NCI-H1694 treated with DMSO at 0.1 percent for 48 hours (cell line): ENCODE measurements at regions not wholly inside any gene's neighbourhood (a gene's known extent, or its start where the extent isn't known, plus 50 kb on each side); places are given as distances from the start of the nearest gene placed in this dataset.
"Not testable (repeated sequence)": the region's sequence is repeated elsewhere in the genome, so short reads cannot be mapped to it uniquely, and the experiment has no call there.

Source experiments
- DNase-seq: peaks from one replicate; lab custom pipeline; 2025; lab: John Stamatoyannopoulos, UW

DNA sequence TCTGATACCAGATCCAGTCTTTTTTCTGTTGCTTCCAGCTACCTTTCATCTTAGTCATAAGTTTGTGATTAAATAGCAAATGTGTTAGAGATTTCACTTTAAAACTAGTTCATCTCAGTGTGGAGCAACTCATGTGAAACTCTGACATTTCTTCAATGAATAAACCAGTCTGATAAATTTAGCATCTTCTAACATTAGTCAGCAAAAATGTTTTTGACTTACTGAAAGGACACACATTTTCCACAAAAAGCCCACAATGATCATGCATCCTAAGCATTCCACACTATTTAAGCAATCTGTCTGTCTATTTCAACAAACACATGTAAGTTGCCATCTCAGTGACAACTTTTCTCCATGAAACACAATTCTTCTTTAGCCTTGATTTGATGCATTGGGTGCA, 222.2 kb upstream of the SLC35B3 start:
- DNase-seq, result no peak

DNA sequence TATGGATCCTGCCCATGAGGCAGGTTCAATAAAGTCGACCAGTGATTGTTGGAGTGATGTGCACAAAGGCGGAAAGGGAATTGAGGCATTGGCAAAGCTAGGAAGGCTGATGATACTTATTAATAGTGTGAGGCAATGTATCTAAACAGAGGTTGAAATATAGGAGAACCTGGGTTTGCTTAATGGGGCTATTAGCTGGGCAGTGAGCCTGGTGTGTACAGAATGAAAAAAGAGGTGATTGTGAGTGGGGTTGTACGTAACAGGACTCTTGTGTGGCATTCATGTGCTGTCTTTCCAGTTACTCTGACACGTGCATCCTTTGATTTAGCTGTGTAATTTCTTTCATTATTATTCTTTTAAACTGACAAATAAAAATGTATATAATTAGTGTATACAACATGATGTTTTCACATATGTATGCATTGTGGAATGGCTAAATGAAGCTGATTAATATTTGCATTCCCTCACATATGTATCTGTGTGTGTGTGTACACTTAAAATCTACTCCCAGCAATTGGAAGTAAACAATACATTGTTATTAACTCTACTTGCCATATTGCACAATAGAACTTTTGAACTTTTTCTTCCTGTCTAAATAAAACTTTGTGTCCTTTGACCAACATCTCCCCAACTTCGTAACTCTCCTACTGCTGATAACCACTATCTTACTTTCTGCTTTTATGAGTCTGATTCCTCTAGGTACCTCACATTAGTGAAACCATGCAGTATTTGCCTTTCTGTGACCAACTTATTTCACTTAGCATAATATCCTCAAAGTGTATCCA, 220.5 kb upstream of the SLC35B3 start:
- no peak for DNase-seq

DNA sequence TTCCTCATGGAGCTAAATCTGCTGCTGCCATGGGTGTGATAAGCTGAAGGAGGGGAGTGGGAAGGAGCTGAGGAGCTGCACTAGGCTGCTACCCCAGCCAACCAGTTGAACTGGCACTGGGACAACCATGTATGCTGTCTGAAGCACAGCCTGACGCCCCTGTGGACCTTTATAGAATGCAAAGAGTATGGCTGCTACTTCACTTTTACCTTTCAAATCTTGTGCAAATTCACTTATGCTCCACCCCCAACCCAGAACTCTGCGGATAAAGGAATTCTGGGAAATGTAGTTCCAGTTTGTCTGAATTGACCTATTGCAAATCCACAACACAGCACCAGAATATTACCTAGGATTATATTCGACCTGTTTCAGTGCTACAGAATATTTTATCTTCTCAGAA, 217.4 kb upstream of the SLC35B3 start:
- no peak for DNase-seq

GRCh38 chr6:8651998-8652397, 216.7 kb upstream of the SLC35B3 start:
- no peak for DNase-seq

DNA sequence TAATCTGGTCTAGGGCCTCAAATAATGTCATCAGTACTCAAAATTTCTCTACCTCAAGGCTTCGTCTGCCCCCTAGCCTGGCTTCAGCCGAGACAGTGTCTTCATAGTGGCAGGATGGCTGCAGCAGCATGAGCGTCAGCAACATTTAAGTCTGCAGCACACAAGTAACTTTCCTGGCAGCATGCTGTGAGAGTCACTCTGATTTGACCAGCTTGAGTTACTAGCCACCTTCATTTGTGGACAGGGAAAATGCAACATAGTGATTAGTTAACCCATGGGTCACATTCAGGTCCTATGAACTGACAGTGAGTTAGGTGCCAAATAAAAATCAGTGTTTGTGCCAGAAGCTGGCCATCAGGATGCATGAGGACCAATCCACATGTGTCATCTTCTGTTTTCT, 209.9 kb upstream of the SLC35B3 start:
- DNase-seq, result no peak

- no peak for DNase-seq
Measured at GRCh38 chr6:8644306-8644705, 209.0 kb upstream of the SLC35B3 start.

DNA sequence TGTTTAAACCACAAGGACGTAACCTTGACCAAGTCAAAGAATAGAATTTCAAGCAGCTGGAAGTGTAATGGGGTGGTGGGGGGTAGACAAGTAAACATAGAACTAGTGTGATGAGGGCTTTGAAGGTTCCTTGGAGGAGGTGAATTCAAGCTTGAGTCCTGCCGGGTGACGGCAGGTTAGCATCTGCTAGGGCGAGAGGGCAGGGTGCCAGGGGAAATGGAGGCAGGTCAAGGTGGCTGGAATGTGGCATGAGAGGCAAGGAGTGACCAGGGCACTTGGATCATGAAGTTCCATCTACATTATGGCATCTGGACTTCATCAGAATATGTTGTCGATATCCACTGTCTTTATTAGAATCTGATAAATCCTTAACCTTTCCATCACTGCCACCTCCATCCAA, 207.5 kb upstream of the SLC35B3 start:
- DNase-seq, result no peak

GRCh38 chr6:8642131-8642530, 206.8 kb upstream of the SLC35B3 start:
- DNase-seq, result no peak

- no peak for DNase-seq
Measured at GRCh38 chr6:8639928-8640649, 204.7 kb upstream of the SLC35B3 start.

GRCh38 chr6:8637896-8638597, 202.7 kb upstream of the SLC35B3 start:
- no peak for DNase-seq

- no peak for DNase-seq
Measured at GRCh38 chr6:8633762-8634161, 198.4 kb upstream of the SLC35B3 start.

DNA sequence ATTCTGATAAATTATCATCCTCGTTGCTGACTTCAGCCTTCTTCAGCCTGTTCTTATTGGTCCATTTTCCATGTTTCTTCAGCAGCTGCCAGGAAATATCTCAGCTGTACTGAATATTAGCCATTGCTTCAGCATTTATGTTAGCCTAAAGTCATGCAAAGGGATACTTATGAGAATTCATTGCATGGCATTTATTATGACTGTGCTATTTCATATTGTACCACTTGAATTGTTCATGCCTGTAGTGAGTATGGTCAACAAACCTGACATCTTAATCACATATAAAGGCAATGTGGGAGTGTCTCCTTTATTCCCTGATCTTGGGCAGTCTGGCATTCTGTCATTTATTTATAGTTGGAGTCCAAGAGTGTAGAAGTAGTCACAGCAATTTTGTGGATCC, 193.4 kb upstream of the SLC35B3 start:
- no peak for DNase-seq

GRCh38 chr6:8628063-8628462, 192.7 kb upstream of the SLC35B3 start:
- DNase-seq, result no peak

GRCh38 chr6:8627085-8627861, 191.9 kb upstream of the SLC35B3 start:
- no peak for DNase-seq

- no peak for DNase-seq
Measured at GRCh38 chr6:8624665-8625064, 189.3 kb upstream of the SLC35B3 start.

- no peak for DNase-seq
Measured at GRCh38 chr6:8623441-8623840, 188.1 kb upstream of the SLC35B3 start.

DNA sequence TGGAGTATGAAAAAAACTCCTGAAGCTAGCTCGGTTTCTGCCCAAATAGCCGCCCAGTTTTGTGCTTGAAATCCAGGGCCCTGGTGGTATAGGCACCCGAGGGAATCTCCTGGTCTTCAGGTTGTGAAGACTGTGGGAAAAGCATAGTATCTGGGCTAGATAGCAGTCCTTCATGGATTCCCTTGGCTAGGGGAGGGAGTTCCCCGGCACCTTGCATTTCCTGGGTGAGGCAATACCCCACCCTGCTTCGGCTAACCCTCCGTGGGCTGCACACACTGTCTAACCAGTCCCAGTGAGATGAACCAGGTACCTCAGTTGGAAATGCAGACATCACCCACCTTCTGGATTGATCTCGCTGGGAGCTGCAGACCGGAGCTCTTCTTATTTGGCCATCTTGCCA, 184.5 kb upstream of the SLC35B3 start:
- DNase-seq, result no peak

DNA sequence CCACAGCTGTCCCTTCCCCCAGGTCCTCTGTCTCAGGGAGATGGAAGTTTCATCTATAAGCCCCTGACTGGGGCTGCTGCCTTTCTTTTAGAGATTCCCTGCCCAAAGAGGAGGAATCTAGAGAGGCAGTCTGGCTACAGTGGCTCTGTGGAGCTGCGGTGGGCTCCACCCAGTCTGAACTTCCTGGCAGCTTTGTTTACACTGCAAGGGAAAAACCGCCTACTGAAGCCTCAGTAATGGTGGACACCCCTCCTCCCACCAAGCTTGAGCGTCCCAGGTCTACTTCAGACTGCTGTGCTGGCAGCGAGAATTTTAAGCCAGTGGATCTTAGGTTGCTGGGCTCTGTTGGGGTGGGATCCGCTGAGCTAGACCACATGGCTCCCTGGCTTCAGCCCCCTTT, 184.1 kb upstream of the SLC35B3 start:
- not testable (repeated sequence) for DNase-seq

DNA sequence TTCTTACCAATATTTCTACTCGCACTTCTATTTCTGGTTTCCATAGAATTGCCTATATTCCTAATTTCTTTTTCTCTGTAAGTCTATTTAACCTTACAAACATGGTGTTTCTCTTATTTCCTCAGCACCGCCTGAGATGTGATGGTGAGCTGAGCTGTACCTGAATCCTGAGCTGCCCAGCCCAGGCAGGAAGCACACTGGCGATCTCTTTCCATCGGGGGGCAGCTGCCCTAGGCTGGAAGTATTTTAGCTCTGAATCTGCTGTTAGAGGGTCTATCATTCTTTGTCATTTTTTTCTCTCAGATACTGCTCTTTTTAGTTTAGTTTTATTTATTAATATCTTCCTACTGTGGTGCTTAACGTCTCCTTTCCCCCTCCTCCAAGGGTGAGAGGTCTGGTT, 173.4 kb upstream of the SLC35B3 start:
- no peak for DNase-seq

DNA sequence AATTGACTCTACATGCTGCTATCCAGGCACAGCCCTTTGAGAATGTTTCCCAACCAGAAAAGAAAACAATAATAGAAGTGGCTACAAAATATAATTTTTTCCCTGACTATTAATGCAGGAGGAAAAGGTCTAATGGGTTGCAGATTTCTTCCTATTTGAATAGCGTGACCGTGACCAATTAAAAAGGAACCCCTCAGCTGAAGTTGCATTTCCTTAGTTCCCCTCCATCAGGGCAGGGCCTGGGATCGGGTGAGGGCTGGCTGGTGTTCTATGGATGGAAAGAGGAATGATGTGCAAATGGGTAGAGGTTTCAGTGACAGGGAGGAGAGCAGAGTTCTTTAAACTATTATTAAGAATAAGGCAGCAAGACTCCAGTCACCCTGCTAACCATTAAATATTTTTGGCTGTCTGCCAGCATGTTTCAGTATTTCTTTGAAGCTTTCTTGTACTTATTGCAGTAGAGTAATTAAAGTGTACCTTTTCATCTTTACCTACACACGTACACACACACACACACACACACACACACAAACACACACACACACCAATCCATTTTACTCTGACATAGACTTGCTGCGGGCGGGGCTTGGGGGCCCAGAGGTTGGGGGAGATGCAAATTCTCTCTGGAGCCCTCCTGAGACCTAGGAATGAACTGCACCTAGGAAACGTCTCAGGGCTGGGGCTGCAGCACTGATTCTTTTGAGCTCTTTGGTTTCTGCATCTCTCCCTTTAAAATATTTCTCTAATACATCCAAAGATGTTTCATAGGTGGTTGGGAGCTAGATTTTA, 154.8 kb upstream of the SLC35B3 start:
- no peak for DNase-seq

GRCh38 chr6:8588176-8588575, 152.8 kb upstream of the SLC35B3 start:
- DNase-seq, result no peak
